HG03139 (cell line): ENCODE measurements at regions not wholly inside any gene's neighbourhood (a gene's known extent, or its start where the extent isn't known, plus 50 kb on each side); places are given as distances from the start of the nearest gene placed in this dataset.
"Not testable (repeated sequence)": the region's sequence is repeated elsewhere in the genome, so short reads cannot be mapped to it uniquely, and the experiment has no call there.

ENCODE experiments used
- ATAC-seq: cut with Tn5 transposase; IDR thresholded peaks from one replicate; pipeline ENCODE4 v1.9.1; 2021; ENCODE audit not compliant: unreplicated experiment

DNA sequence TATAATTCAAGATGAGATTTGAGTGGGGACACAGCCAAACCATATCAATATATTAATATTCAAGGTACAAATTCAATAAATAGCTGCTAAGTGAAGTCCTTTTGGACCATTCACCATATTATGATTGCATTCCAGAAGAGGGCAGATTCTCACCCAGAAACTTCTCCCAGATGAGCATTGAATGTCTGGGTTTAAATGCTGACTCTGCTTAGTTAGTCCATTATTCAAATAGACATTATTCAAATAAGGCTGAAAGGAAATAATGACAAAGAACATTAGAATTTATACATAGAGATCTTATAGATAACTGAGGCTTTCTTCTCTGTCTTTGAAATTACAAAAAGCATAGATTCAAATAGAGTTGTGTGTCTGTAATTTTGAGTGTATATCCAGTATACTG, 579.4 kb upstream of the SLC8A1 start:
- no peak for ATAC-seq

DNA sequence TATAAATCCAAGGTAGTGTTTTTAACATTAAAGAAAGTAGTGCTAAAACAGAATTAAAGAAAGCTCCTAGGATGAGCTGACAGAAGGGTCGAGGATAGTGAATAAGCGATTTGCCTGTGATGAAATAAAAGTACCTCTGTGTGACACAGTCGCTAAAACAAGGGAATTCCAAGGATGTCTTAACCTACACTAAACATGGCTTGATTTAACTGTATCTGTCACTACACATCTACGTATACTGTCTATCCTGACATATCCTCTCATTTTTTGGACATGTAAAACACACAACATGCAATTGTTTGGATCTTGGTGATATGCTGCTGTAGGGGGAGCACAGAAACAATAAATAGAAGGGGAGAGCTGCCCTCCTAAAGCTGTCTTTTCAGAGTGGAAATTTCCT, 580.8 kb upstream of the SLC8A1 start:
- no peak for ATAC-seq

DNA sequence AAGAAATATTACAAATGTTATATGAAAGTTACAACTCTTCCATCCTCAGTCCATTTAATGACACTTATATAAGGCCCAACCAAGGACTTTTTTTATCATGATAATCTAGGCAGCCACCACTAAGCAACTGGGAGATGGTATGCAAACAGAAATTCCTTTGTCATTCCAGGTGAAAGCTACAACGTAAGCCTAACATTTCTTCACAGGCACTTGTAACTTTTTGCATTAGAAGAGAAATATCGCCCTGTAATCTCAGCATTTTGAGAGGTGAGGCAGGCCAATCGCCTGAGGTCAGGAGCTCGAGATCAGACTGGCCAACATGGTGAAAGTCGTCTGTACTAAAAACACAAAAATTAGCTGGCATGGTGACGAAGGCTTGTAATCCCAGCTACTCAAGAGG, 581.2 kb upstream of the SLC8A1 start:
- no peak for ATAC-seq

DNA sequence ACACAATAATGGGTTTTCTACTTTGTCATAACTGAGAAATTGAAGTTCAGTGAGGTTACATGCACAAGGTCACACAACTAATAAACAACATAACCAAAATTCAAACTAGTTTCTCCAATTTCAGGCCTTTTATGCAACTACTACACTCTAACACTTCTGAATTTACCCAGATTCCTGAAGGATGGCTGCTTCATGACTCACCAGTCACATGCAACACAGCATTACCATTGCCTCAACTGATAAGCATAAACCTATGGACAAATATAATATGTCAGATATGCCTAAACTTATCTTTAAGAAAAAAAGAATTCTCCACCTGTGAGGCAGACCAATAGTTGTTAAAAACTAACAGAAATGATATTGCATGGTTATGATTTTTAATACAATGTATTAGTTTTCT, 586.5 kb upstream of the SLC8A1 start:
- no peak for ATAC-seq

DNA sequence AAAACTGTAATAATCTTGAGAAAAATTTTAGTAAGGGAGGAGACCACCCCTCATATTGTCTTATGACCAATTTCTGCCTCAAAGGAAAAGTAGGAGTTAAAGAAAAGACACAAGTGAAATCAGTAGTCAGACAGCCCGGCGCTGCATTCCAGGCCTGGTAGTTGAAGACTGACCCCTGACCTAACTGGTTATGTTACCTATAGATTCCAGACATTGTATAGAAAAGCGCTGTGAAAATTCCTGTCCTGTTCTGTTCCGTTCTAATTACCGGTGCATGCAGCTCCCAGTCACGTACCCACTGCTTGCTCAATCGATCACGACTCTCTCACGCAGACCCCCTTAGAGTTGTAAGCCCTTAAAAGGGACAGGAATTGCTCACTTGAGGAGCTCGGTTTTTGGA, 587.9 kb upstream of the SLC8A1 start:
- ATAC-seq: not testable (repeated sequence)

GRCh38 chr2:41040782-41041520, 589.1 kb upstream of the SLC8A1 start:
- no peak for ATAC-seq

- no peak for ATAC-seq
Observed at GRCh38 chr2:41042343-41042742, 590.5 kb upstream of the SLC8A1 start.

DNA sequence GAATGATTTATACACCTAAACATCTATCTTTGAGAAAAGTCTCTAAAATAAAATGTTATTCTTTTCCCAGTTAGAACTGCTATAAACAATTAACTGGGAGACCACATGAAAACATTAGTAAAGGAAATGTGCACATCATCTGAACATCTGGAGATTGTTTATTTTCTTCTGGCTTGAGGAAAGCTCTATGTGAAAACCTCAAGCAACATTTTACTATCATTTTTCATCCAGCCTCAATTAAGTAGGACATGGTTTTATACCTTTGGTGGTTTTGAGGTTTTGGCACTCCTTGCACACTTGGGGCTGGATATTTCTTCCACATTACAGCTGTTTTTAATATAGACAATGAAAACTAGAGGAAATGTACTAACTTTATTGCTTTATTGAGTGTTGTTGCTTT, 609.5 kb upstream of the SLC8A1 start:
- ATAC-seq: no peak

GRCh38 chr2:41062336-41062735, 610.4 kb upstream of the SLC8A1 start:
- no peak for ATAC-seq

- no peak for ATAC-seq
Observed at GRCh38 chr2:41066168-41066567, 614.3 kb upstream of the SLC8A1 start.

GRCh38 chr2:41068740-41069139, 616.9 kb upstream of the SLC8A1 start:
- no peak for ATAC-seq

- no peak for ATAC-seq
Observed at GRCh38 chr2:41078341-41078740, 626.5 kb upstream of the SLC8A1 start.

DNA sequence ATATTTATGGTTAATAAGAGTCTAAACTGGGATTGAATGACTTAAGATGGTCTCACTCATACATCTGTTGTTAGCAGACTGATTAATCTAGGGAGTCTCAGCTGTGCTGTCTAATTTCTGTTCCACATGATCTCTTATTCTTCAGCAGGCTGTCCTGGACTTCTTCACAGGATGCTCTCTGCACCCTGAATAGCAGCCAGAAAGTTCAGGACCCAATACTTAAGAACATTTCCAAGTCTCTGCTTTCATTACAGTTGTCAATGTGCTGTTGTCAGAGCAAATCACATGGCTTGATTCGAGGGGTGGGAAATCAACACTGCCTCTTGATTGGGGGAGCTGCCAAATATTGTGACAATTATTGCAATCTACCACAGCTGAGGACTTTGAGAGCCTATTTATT, 627.1 kb upstream of the SLC8A1 start:
- ATAC-seq: no peak

- no peak for ATAC-seq
Observed at GRCh38 chr2:41084321-41084720, 632.4 kb upstream of the SLC8A1 start.

- ATAC-seq: no peak
Observed at GRCh38 chr2:41087946-41088345, 636.1 kb upstream of the SLC8A1 start.

DNA sequence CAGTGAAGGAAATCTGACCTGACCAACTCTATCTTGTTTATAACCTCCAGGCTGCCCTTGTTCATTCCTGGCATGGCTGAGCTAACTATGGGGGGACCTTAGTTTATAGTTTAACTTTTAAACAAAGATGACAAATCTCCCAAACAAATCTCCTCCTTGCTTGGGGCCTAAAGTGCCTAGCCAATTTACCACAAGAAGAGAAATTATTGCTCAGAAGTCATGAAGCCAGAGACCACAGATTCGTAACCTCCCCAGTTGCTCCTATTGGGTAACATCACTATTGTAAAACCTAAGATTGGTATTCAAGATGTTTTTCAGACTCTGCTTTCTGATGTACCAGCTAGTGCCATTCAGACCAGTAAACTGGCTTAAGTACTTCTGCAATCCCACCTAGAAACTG, 649.4 kb upstream of the SLC8A1 start:
- ATAC-seq: no peak

DNA sequence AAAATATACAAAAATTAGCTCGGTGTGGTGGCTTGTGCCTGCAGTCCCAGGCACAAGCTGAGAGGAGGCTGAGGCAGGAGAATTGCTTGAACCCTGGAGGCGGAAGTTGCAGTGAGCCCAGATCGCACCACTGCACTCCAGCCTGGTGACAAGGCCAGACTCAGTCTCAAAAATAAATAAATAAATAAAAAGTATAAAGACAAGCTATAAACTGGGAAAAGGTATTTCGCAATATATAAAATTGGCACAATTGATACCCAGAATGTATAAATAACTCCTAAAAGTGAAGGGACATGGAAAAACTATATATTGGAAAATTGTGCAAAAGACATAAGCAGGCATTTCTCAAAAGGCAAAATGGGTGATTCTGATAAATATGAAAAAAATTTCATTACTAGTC, 657.9 kb upstream of the SLC8A1 start:
- ATAC-seq: no peak

- no peak for ATAC-seq
Observed at GRCh38 chr2:41111836-41112627, 660.1 kb upstream of the SLC8A1 start.

- no peak for ATAC-seq
Observed at GRCh38 chr2:41116106-41116797, 664.4 kb upstream of the SLC8A1 start.

DNA sequence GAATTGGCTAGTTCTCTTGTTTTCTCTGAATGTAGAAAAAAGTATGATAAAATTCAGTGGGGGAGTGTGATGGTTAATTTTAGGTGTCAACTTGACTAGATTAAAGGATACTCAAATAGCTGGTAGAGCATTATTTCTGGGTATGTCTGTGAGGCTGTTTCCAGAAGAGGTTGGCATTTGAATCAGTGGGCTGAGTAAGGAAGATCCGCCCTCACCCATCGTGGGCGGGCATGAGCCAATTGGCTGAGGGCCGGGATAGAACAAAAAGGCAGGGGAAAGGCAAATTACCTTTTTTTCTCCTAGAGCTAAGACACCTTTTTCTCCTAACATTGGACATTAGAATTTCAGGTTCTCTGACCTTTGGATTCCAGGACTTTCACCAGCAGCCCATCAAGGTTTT, 667.6 kb upstream of the SLC8A1 start:
- ATAC-seq: no peak

- no peak for ATAC-seq
Observed at GRCh38 chr2:41123341-41123740, 671.5 kb upstream of the SLC8A1 start.

GRCh38 chr2:41127351-41127750, 675.5 kb upstream of the SLC8A1 start:
- ATAC-seq: no peak
